Peyer's patch (tissue), 4 donors: ENCODE measurements at regions not wholly inside any gene's neighbourhood (a gene's known extent, or its start where the extent isn't known, plus 50 kb on each side); places are given as distances from the start of the nearest gene placed in this dataset.
"Not testable (repeated sequence)": the region's sequence is repeated elsewhere in the genome, so short reads cannot be mapped to it uniquely, and the experiment has no call there.

Experiments
- DNase-seq, 3 donors: peaks; one replicate each; pipeline ENCODE4 v3.0.0-alpha.2; 2017 to 2019
- H3K27ac ChIP-seq, 4 donors: fragments of 200-600 bp; sonication (generic); one replicate each; pipeline ENCODE4 v1.5.1; 2016 to 2019
- H3K27me3 ChIP-seq, 2 donors: fragments of 200-600 bp; sonication (generic); one replicate each; pipeline ENCODE4 v1.5.1; 2019
- H3K36me3 ChIP-seq, 3 donors: fragments of 200-600 bp; sonication (generic); one replicate each; pipeline ENCODE4 v1.5.1; 2016 to 2019
- H3K4me1 ChIP-seq, 4 donors: fragments of 200-600 bp; sonication (generic); one replicate each; pipeline ENCODE4 v1.5.1; 2016 to 2019
- H3K4me3 ChIP-seq, 4 donors: fragments of 200-600 bp; sonication (generic); 1 replicate in 3 of 4; 2 replicates in 1 of 4; pipeline ENCODE4 v1.5.1; 2016 to 2019; ENCODE audit warnings: mild to moderate bottlenecking in 1 of 4
- H3K9me3 ChIP-seq, 4 donors: fragments of 200-600 bp; sonication (generic); one replicate each; pipeline ENCODE4 v1.5.1; 2016 to 2019; ENCODE audit warnings: mild to moderate bottlenecking in 1 of 4
- CTCF ChIP-seq, 6 experiments: fragments of 450-650 bp in 4 of 6; fragments of 200-600 bp in 2 of 6; sonication (generic) in 1 of 6; IDR thresholded peaks; one replicate each; pipeline ENCODE4 v1.5.1; 2017 to 2019; ENCODE audit warnings: antibody characterized with exemption in 6 of 6, mild to moderate bottlenecking in 3 of 6, moderate library complexity in 1 of 6
- POLR2A ChIP-seq, 2 donors: fragments of 450-650 bp; IDR thresholded peaks; one replicate each; pipeline ENCODE4 v1.5.1; 2017; ENCODE audit warnings: antibody characterized with exemption in 2 of 2, mild to moderate bottlenecking in 2 of 2, moderate library complexity in 2 of 2

GRCh38 chr4:111136967-111137366 is 514.1 kb upstream of the PITX2 start:
- TF ChIP-seq POLR2A (IDR thresholded peaks at IDR 0.05) (no peak), CTCF (IDR thresholded peaks at IDR 0.05) (no peak)
- no peaks in the 10 kb centered on the region for H3K27me3 ChIP-seq
- DNase-seq = no peak
- H3K27ac ChIP-seq = no peak overlapping the region
- peaks cover 0 to 4% (median 0%) of the 10 kb centered on the region in 4 donors for H3K9me3 ChIP-seq
- H3K4me1 ChIP-seq = no peaks in the 10 kb centered on the region
- no peak overlapping the region for H3K4me3 ChIP-seq
- H3K36me3 ChIP-seq = no peaks in the 10 kb centered on the region

GRCh38 chr4:111143510-111143909 is 520.6 kb upstream of the PITX2 start:
- no peaks in the 10 kb centered on the region for H3K9me3 ChIP-seq
- no peaks in the 10 kb centered on the region for H3K27me3 ChIP-seq
- H3K4me1 ChIP-seq = no peaks in the 10 kb centered on the region
- no peak for DNase-seq
- no peak overlapping the region for H3K4me3 ChIP-seq
- no peaks in the 10 kb centered on the region for H3K36me3 ChIP-seq
- no peak overlapping the region for H3K27ac ChIP-seq
- TF ChIP-seq POLR2A (IDR thresholded peaks at IDR 0.05) = no peak
- TF ChIP-seq CTCF (IDR thresholded peaks at IDR 0.05) = no peak

GRCh38 chr4:111154934-111155333 is 532.1 kb upstream of the PITX2 start:
- H3K4me1 ChIP-seq = no peaks in the 10 kb centered on the region
- H3K27me3 ChIP-seq = no peaks in the 10 kb centered on the region
- H3K9me3 ChIP-seq = no peaks in the 10 kb centered on the region
- TF ChIP-seq POLR2A (IDR thresholded peaks at IDR 0.05) = no peak
- TF ChIP-seq CTCF (IDR thresholded peaks at IDR 0.05) = no peak
- no peaks in the 10 kb centered on the region for H3K36me3 ChIP-seq
- no peak overlapping the region for H3K4me3 ChIP-seq
- DNase-seq = no peak
- H3K27ac ChIP-seq = no peak overlapping the region

GRCh38 chr4:111164556-111164955 is 541.7 kb upstream of the PITX2 start:
- TF ChIP-seq CTCF (IDR thresholded peaks at IDR 0.05) = peak in 2 of 6 experiments; percentile 7 to 19
- H3K36me3 ChIP-seq, DNase-seq, H3K9me3 ChIP-seq, H3K4me3 ChIP-seq, H3K27ac ChIP-seq, H3K27me3 ChIP-seq, H3K4me1 ChIP-seq: not testable (repeated sequence)

- no peaks in the 10 kb centered on the region for H3K27me3 ChIP-seq
- no peaks in the 10 kb centered on the region for H3K9me3 ChIP-seq
- TF ChIP-seq POLR2A (IDR thresholded peaks at IDR 0.05) = no peak
- TF ChIP-seq CTCF (IDR thresholded peaks at IDR 0.05) = no peak
- no peaks in the 10 kb centered on the region for H3K4me1 ChIP-seq
- no peak for DNase-seq
- no peak overlapping the region for H3K27ac ChIP-seq
- no peaks in the 10 kb centered on the region for H3K36me3 ChIP-seq
- no peak overlapping the region for H3K4me3 ChIP-seq
Measured at GRCh38 chr4:111174331-111174730, 551.5 kb upstream of the PITX2 start.

- Histone ChIP-seq H3K9me3 (no peaks in the 10 kb centered on the region), H3K4me1 (no peaks in the 10 kb centered on the region), H3K4me3 (no peak overlapping the region), H3K27me3 (no peaks in the 10 kb centered on the region), H3K27ac (no peak overlapping the region), H3K36me3 (no peaks in the 10 kb centered on the region)
- no peak for TF ChIP-seq CTCF (IDR thresholded peaks at IDR 0.05)
- TF ChIP-seq POLR2A (IDR thresholded peaks at IDR 0.05) = no peak
- DNase-seq = no peak
Measured at GRCh38 chr4:111178231-111178630, 555.4 kb upstream of the PITX2 start.
